Activated B cell treated with CpG ODN at 0.5 μM for 24 hours (primary cell): ENCODE measurements at regions not wholly inside any gene's neighbourhood (a gene's known extent, or its start where the extent isn't known, plus 50 kb on each side); places are given as distances from the start of the nearest gene placed in this dataset.

ENCODE experiments used
- ATAC-seq: fragments of 200-7000 bp; cut with Tn5 transposase; one replicate; pipeline ENCODE4 v1.10.0; 2021; ENCODE audit warnings: low read depth, mild to moderate bottlenecking, moderate library complexity
- CTCF ChIA-PET: fragments of 350-600 bp; sonication (Branson Sonifier 250); formaldehyde crosslinking; loops from one replicate; lab custom pipeline; 2021; ENCODE audit warnings: antibody characterized with exemption; lab: Charles Lee
- POLR2A ChIA-PET: fragments of 350-600 bp; sonication (Branson Sonifier 250); formaldehyde crosslinking; loops from one replicate; lab custom pipeline; 2021; ENCODE audit warnings: antibody characterized with exemption; lab: Charles Lee
- DNase-seq: peaks from one replicate; pipeline ENCODE4 v3.0.0; 2022
- H3K27ac Mint-ChIP-seq: one replicate; pipeline ENCODE4 v1.8.0; 2020; ENCODE audit warnings: mixed read lengths
- H3K27me3 Mint-ChIP-seq: one replicate; pipeline ENCODE4 v1.8.0; 2021; ENCODE audit warnings: mixed read lengths
- H3K36me3 Mint-ChIP-seq: one replicate; pipeline ENCODE4 v1.8.0; 2021; ENCODE audit warnings: low read depth, mixed read lengths
- H3K4me1 Mint-ChIP-seq: one replicate; pipeline ENCODE4 v1.8.0; 2021; ENCODE audit warnings: mixed read lengths
- H3K4me3 Mint-ChIP-seq: one replicate; pipeline ENCODE4 v1.8.0; 2020; ENCODE audit warnings: mild to moderate bottlenecking, mixed read lengths
- H3K9me3 Mint-ChIP-seq: one replicate; pipeline ENCODE4 v1.8.0; 2020; ENCODE audit warnings: mixed read lengths
- CTCF ChIP-seq: fragments of 200-600 bp; IDR thresholded peaks from one replicate; pipeline ENCODE4 v1.8.0; 2022; ENCODE audit warnings: antibody characterized with exemption, mild to moderate bottlenecking
- intact Hi-C: fragments of 100-400 bp; cut with micrococcal nuclease; formaldehyde crosslinking; loops from one replicate; pipeline ENCODE4 v1.15.1; 2024

DNA sequence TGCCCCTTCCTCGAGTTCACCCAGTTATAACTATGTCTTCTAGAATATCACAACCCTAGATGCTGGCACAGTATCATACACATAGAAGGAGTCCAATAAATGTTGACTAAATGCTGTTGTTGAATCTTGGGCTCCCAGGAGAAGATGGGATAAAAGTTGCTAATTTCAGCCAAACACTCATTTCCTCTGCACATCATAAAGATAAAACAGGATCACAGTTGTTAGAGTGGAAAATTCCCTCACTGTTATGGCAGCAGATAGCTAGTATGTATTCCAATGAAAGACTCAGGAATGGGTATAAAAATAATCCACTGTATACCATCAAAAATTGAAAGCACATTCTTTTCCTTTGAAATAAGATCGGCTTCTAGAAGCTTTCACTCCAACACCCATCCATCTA, 294.9 kb upstream of the TSHZ2 start:
- ChIA-PET CTCF (no interaction called here), POLR2A (no interaction called here)
- no peak for TF ChIP-seq CTCF
- no peak for ATAC-seq
- H3K4me3 Mint-ChIP-seq = no peak overlapping the region
- H3K36me3 Mint-ChIP-seq = no peaks in the 10 kb centered on the region
- H3K9me3 Mint-ChIP-seq = peaks cover 3% of the 10 kb centered on the region
- no peaks in the 10 kb centered on the region for H3K4me1 Mint-ChIP-seq
- DNase-seq = no peak
- no peak overlapping the region for H3K27ac Mint-ChIP-seq
- intact Hi-C loops = no loop called here
- H3K27me3 Mint-ChIP-seq = peaks cover 13% of the 10 kb centered on the region

DNA sequence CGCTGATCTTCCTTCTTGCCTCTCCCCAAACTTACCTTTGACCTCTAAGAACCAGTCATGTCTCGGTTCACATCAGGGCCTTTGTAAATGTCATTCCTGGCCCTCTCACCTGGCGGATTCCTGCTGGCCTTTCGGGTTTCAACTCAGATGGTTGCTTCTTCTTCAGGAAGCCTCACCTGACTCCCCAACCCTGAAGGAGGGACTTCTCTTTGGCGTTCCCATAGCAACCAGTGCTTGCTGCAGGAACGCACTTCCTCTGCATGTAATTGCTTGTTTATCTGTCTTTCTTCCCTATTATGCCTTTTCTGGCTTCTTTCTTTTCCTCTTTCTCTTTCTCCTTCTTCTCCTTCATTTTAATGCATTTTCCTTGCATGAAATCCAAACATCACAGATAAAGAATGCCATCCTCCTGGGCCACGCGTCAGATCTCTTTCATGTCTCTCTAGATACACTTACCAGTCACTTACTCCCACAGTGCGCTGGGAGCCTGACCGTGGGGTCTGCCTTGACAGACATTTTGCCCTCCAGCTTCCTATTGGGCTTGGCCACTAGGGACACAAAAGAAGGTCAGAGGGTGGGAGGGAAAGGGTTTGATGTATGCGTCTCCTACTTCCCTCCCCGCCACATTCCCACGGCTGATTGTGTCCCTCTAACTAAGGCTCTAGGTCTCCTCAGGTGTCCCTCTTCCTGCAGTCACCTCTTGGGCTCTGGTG, 295.7 kb upstream of the TSHZ2 start:
- DNase-seq = no peak
- Mint-ChIP-seq H3K36me3 (no peaks in the 10 kb centered on the region), H3K27ac (no peak overlapping the region), H3K9me3 (peaks cover under 1% of the 10 kb centered on the region), H3K27me3 (peaks cover 11% of the 10 kb centered on the region), H3K4me1 (no peaks in the 10 kb centered on the region), H3K4me3 (no peak overlapping the region)
- no peak for TF ChIP-seq CTCF
- ATAC-seq = no peak
- intact Hi-C loops = no loop called here
- ChIA-PET POLR2A (no interaction called here), CTCF (no interaction called here)

DNA sequence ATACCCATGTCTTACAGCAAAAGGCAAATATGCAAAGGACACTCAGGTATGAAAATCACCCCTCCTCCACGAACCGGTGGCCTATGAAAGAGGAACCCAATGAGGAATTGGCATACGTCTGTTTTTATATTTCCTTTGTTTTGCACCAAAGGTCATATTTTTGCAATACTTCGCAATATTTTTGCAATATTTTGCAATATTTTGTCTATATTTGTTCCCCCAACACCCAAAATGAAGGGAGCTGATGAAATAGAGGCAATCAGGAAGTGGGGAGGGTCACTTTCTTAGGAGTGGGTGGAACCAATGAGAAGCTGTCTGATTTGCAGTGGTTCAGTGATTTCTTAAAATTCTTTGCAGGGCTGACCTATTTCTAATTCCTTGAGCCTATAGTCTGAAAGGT, 296.8 kb upstream of the TSHZ2 start:
- Mint-ChIP-seq H3K36me3 (no peaks in the 10 kb centered on the region), H3K4me3 (no peak overlapping the region), H3K27me3 (peaks cover 11% of the 10 kb centered on the region), H3K27ac (no peak overlapping the region), H3K9me3 (no peaks in the 10 kb centered on the region), H3K4me1 (no peaks in the 10 kb centered on the region)
- ChIA-PET CTCF (no interaction called here), POLR2A (no interaction called here)
- no peak for TF ChIP-seq CTCF
- no peak for DNase-seq
- intact Hi-C loops = no loop called here
- no peak for ATAC-seq

GRCh38 chr20:52668626-52669025, 303.5 kb upstream of the TSHZ2 start:
- H3K9me3 Mint-ChIP-seq = no peaks in the 10 kb centered on the region
- intact Hi-C loops = no loop called here
- ATAC-seq (no peak), DNase-seq (no peak)
- POLR2A ChIA-PET = no interaction called here
- no peak overlapping the region for H3K27ac Mint-ChIP-seq
- no peak overlapping the region for H3K4me3 Mint-ChIP-seq
- no peak for TF ChIP-seq CTCF
- CTCF ChIA-PET = no interaction called here
- peaks cover 3% of the 10 kb centered on the region for H3K27me3 Mint-ChIP-seq
- no peaks in the 10 kb centered on the region for H3K4me1 Mint-ChIP-seq
- H3K36me3 Mint-ChIP-seq = no peaks in the 10 kb centered on the region

DNA sequence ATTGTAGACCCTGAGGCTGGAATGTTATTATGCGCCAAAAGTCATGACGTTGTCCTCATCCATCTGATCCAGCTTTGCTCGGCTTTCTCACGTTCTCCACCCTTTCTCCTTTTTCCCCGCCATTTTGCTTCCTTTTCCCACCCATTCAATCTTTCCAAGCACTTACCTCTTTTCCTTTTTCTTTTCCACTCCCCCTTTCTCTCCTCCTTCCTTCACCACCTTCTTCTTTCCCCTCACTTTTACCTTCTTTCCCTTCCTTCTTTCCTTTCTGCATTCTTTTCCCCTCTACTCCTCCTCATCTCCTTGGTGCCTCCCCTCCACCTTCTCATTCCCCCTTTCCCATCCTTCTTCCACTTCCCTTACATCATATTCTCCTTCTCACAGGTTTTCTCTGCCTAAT, 304.8 kb upstream of the TSHZ2 start:
- no peak for TF ChIP-seq CTCF
- Mint-ChIP-seq H3K36me3 (no peaks in the 10 kb centered on the region), H3K9me3 (no peaks in the 10 kb centered on the region), H3K4me1 (no peaks in the 10 kb centered on the region), H3K27me3 (peaks cover 3% of the 10 kb centered on the region), H3K4me3 (no peak overlapping the region), H3K27ac (no peak overlapping the region)
- no peak for ATAC-seq
- intact Hi-C loops = no loop called here
- POLR2A ChIA-PET = no interaction called here
- CTCF ChIA-PET = no interaction called here
- DNase-seq = no peak
